ENCODE measurements at regions not wholly inside any gene's neighbourhood (a gene's known extent, or its start where the extent isn't known, plus 50 kb on each side); places are given as distances from the start of the nearest gene placed in this dataset.

GRCh38 chr2:144151851-144152250 is 368.1 kb downstream of the ZEB2 start:
- no peak for FAIRE-seq

- no peak for FAIRE-seq
Measured at GRCh38 chr2:144151405-144151804, 368.5 kb downstream of the ZEB2 start.

GRCh38 chr2:144147356-144147755 is 372.6 kb downstream of the ZEB2 start:
- FAIRE-seq: no peak

DNA sequence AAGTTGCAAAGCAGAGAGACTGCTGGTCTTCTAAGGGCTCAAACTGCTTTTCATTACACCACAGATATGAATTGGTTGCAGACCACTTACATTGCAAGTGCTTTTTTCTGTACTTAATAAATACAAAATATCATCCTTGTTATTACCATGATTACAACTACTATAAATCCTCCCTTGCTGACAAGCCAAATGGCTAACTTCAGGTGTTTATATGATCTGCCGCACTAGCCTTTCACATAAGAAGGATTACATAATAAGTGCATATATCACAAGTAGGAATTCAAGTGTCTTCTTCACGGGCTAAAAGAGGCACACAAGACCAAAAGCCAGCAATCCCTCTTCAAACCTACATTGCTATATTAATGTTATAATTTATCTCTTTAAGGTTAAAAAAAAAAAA is 373.0 kb downstream of the ZEB2 start:
- FAIRE-seq: no peak

DNA sequence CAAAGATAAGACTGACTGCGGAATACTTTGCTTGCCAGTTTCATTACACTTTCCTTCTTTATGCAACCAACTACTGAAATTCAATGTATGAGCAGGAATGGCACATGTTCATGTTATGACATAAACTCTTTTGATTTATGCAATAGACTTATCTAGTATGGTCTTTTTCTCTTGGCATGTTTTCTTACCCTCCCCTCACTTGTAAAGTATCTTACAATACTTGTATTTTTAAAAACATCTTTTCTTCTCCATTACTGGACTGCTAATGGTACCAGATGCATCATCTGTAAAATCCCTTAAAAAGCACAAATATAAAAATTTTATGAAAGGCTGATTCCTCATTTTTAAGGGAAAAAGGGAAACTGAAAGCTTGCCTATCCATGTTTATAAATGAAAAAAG is 373.8 kb downstream of the ZEB2 start:
- FAIRE-seq: no peak

- FAIRE-seq: no peak
Measured at GRCh38 chr2:144143294-144144151, 376.4 kb downstream of the ZEB2 start.

- FAIRE-seq: no peak
Measured at GRCh38 chr2:144140891-144141290, 379.0 kb downstream of the ZEB2 start.

DNA sequence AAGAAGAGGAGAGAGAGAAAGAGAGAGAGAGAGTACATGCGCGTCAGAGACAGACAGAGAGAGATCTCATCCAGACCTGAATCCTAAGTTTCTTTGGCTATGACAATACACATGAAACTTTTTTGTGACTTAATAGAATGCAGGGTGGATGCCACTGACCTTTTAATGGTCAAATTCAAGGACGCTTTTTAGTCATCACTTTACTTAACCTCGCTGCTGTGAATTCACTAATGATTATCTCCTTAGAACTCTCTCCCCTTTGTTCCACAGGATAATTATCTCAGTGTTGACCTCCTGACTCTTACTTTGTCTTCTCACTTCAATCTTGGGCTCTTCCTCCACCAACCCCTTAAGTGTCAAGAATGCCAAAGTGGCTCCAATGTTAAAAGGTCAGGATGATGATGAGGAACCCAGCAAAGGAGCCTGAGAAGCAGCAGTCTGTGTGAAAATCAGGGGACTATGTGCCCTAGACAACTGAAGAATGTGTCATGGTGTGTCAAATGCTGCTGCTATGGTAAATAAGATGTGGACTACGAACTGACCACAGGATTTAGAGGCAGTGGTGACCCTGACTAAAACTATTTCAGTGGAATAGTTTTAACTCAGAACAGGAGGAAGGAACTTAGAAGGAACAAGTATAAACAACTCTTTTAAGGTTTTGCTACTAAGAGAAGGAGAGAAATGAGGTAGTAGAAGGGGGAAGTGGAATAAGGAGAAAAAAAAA is 382.1 kb downstream of the ZEB2 start:
- FAIRE-seq: no peak

GRCh38 chr2:144137272-144137671 is 382.6 kb downstream of the ZEB2 start:
- FAIRE-seq: no peak

GRCh38 chr2:144136297-144137010 is 383.5 kb downstream of the ZEB2 start:
- no peak for FAIRE-seq

- no peak for FAIRE-seq
Measured at GRCh38 chr2:144133936-144134665, 385.8 kb downstream of the ZEB2 start.

- no peak for FAIRE-seq
Measured at GRCh38 chr2:144132357-144132756, 387.6 kb downstream of the ZEB2 start.

GRCh38 chr2:144131042-144131441 is 388.9 kb downstream of the ZEB2 start:
- no peak for FAIRE-seq

DNA sequence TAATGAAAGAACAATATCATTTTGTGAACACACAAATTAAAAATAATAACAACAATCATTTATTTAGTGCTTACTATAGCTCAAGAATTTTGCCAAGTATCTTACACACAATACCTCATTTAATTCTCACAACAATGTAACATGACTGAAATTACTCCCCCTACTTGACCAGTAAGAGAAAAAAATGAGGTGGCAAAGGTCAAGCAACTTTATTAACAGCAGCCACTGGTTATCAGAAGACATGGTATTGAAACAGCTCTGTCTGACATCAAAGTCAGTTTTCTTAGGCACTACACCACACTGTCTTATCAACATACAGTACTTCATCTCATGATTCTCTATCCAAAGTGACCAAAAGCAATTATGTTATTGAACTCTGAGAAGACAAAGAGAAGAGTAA is 389.4 kb downstream of the ZEB2 start:
- no peak for FAIRE-seq

DNA sequence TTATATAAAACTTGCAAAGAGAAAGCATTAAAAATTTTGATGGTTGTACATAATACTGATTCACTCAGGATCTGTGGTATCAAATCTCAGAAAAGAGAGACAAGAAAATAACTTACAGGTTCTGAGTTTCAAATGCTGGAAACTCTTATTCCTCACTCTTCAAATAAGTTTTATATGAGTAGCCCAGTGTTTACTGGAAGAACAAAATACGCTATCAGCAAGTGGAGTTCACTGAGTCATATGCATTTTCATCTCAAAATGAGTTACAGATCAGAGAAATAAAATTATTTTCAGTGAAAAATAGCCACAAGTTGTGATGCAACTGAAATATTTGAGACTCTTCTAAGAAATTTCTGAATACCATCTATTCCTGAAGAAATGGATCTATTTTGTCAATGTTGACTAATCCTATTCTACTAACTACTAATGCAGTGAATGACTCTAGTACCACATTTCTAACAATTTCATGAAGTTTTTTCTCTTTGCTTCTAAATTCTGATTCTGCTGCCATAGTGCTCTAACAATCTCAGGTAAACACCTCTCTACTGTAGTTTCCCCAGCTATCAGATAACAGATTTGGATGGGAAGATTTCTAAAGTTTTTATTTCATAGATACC is 391.7 kb downstream of the ZEB2 start:
- no peak for FAIRE-seq

DNA sequence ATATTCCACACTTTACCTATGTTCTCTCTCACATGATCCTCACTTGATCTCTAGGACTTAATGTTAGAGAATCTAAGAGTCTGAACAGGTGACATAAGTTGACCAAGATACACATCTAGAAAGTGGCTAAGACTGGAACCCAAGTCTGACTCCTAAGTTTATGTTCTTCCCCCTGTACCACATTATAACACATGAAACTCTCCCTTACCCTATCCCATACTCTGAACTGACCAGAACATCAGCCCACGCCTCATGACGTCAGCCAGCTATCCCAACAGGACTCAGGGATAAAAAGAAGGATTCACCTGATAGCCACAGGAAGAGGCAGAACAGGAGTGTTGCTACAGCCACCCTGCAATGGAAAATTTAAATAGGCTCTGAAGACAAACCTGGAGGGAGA is 392.2 kb downstream of the ZEB2 start:
- no peak for FAIRE-seq

DNA sequence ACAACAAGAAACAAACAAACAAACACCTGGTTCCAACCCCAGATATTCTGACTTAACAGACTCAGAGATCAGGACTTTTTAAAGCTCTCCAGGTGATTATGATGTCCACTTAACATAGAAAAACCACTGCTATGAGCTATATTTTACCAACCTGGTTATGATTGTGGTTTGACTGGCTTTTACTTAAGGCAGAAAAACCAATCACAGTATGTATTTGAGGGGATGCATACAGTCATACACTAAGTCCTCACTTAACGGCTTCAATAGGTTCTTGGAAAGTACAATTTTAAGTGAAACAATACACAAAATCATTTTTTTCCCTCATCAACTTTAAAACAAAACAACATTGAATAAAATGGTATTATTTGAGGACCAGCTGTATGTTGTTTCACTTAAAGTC is 393.6 kb downstream of the ZEB2 start:
- FAIRE-seq: no peak

DNA sequence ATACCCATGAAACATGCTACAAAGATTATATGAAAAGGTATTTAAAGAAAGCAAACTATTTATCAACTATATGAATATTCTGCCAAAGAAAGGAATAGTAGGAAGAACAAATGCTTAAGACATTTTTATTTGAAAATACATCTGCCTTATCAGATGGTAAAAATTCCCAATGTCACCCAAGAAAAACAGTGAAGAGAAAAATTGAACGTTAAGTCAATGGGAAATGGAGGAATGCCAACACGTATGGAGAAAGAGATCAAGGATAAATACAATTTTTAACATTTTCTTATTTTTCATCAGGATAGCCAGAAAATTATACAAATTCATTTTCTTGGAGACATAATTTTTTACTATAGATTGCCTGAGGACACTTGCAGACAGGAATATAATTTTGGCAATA is 394.2 kb downstream of the ZEB2 start:
- FAIRE-seq: no peak

- FAIRE-seq: no peak
Measured at GRCh38 chr2:144124882-144125281, 395.0 kb downstream of the ZEB2 start.

DNA sequence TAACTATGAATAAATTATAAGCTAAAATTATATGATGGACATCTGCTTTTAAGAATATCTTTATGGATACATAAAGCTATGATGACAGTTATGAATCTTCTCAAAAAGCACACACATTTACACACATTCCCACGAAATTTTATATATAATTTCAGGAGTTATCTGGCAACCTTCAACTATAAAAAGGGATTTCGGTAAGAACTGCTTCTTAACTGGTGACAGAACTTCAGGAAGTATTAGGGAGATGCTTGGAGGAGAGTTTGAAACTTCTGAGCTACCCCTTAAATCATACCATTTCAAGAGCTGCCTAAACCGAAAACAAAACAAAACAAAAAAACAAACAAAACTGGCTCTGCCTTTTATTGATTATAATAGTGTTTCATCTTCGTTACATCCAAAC is 399.4 kb downstream of the ZEB2 start:
- FAIRE-seq: no peak

- no peak for FAIRE-seq
Measured at GRCh38 chr2:144117086-144117485, 402.8 kb downstream of the ZEB2 start.

DNA sequence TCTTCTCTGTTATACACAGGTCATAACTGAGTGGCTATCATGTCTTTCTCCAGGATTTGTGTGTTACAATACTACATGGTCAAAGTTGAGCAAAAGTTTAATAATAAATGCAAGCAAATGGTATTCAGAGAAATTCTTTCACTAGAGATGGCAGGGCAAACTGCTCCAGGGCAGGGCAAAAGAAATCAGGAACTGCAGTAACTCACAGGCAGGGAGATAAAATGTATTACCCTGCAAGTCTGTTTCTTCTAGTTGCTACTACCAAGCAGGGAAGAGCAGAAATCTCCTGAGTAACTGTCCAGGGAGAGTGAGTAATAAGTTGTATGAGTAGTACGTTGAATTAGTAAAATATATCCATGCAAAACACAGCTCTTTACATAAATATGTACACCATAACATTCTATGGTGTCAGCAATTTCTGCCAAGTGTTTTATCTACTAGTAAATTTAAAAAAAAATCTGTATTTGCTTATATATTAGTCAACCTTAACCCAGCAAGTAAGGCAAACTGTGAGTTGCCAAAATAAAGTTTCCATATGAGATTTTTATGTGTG is 404.1 kb downstream of the ZEB2 start:
- no peak for FAIRE-seq

All from A204.1 (cell line).